Skeletal muscle satellite cell (primary cell): ENCODE measurements at regions not wholly inside any gene's neighbourhood (a gene's known extent, or its start where the extent isn't known, plus 50 kb on each side); places are given as distances from the start of the nearest gene placed in this dataset.
"Not testable (repeated sequence)": the region's sequence is repeated elsewhere in the genome, so short reads cannot be mapped to it uniquely, and the experiment has no call there.

ENCODE experiments used
- H3K27me3 ChIP-seq: 2 replicates; pipeline ENCODE4 v1.7.0; 2013; ENCODE audit warnings: low read length; ENCODE audit not compliant: control insufficient read depth, insufficient read depth
- H3K36me3 ChIP-seq: 2 replicates; pipeline ENCODE4 v1.7.0; 2013; ENCODE audit warnings: mild to moderate bottlenecking, control low read depth, low read length; ENCODE audit not compliant: insufficient read depth
- H3K4me1 ChIP-seq: 2 replicates; pipeline ENCODE4 v1.7.0; 2013; ENCODE audit warnings: low read length; ENCODE audit not compliant: control insufficient read depth, insufficient read depth
- H3K4me2 ChIP-seq: 2 replicates; pipeline ENCODE4 v1.7.0; 2013; ENCODE audit warnings: mild to moderate bottlenecking, low read length
- H3K4me3 ChIP-seq: 2 replicates; pipeline ENCODE4 v1.7.0; 2013; ENCODE audit warnings: low read length
- H3K9ac ChIP-seq: 2 replicates; pipeline ENCODE4 v1.7.0; 2013; ENCODE audit warnings: mild to moderate bottlenecking, low read depth, low read length, moderate library complexity
- H3K9me3 ChIP-seq: replicated peaks from 2 replicates; pipeline ENCODE4 v1.7.0; 2013; ENCODE audit warnings: mild to moderate bottlenecking, control low read depth, low read length

DNA sequence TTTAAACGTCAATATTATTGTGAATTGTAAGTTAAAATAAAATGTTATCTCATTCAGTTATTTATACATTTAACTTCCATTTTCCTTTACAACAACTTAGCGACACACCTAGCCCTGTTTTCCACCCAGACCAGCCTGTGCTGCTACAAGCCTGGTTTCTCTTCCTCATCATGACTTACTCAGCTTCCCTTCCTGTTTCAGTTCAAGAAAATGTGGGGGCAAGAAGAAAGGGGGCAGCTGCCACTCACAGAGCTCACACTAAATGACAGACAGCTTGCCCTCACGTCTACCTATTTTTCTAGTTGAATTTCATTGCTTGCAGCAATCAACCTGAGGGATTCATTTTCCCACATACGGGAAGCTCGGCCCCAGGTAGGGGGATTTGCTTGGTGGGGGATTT lies 496.4 kb downstream of the GOLGA6L6 start:
- not testable (repeated sequence) for H3K9ac ChIP-seq, H3K4me2 ChIP-seq, H3K36me3 ChIP-seq, H3K4me3 ChIP-seq, H3K9me3 ChIP-seq, H3K27me3 ChIP-seq, H3K4me1 ChIP-seq

DNA sequence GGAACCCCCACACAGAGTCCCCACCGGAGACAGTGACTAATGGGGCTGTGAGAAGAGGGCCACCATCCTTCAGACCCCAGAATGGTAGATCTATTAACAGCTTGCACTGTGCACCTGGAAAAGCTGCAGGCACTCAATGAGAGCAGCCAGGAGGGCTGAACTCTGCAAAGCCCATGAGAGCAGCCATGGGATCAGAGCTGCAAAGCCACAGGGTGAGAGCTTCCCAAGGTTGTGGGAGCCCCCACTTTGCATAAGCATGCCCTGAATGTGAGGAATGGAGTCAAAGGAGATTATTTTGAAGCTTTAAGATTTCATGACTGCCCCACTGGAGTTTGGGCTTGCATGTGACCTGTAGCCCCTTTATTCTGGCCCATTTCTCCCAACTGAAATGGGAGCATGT lies 500.9 kb downstream of the GOLGA6L6 start:
- H3K27me3 ChIP-seq, H3K4me3 ChIP-seq, H3K9me3 ChIP-seq, H3K4me2 ChIP-seq, H3K4me1 ChIP-seq, H3K36me3 ChIP-seq, H3K9ac ChIP-seq: not testable (repeated sequence)

DNA sequence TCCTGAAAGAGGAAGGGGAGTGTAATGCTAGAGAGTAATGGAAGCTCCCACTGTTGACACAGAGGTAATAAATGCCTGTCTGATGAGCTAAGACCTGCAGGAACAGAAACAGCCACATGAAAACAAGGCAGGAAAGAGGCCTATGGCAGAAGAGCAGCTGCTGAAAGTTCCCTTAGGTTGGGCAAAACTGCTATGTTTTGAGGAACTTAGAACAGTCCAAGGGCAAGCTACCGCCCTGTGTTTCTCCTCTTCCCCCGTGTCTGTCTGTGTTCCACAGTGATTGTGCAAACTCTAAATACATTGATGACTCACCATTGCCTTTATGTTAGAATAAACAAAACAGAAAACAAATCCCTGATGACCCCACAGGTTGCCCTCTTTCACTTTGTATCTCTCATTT lies 516.6 kb downstream of the GOLGA6L6 start:
- not testable (repeated sequence) for H3K4me2 ChIP-seq, H3K27me3 ChIP-seq, H3K9ac ChIP-seq, H3K4me1 ChIP-seq, H3K9me3 ChIP-seq, H3K36me3 ChIP-seq, H3K4me3 ChIP-seq

DNA sequence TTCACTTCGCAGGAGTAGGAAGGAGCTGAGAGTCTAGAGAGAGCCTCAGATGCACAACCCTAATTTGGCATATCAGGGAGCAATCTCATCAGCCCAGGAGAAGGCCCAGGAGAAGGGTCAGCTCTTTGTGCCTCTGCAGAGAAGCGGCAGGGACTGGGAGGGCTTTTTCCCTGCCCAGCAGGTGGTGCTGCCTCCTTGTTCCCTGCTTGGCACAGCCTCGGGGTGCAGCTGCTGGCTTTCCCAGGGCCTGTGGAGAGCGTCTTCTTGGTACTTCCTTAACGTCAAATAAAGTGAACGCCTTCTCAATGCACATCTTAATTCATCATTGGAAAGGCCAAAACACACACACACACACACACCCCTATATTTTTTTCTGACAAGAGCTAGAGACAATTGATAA lies 519.3 kb downstream of the GOLGA6L6 start:
- not testable (repeated sequence) for H3K4me1 ChIP-seq, H3K9me3 ChIP-seq, H3K27me3 ChIP-seq, H3K4me2 ChIP-seq, H3K36me3 ChIP-seq, H3K9ac ChIP-seq, H3K4me3 ChIP-seq

DNA sequence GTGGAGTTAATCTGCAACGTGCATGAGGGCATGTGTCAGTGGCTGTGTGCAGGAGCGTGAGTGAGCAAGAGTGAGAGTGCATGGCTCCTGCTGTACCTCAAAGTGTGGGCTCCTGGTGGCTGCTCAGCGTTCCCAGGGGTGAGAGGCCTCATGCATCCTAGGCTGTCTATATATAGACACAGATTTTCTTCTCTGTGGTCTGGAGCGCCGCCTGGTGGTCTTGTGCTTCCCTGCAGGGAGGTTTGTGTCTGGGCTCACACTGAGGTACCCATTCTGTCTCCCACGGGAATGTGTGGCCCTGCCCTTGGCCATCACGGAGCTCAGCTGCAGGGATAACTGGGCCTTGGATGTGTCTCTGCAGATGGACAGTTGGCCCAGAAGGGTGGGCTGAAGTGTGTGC lies 520.2 kb downstream of the GOLGA6L6 start:
- H3K9ac ChIP-seq, H3K36me3 ChIP-seq, H3K4me1 ChIP-seq, H3K4me2 ChIP-seq, H3K4me3 ChIP-seq, H3K9me3 ChIP-seq, H3K27me3 ChIP-seq: not testable (repeated sequence)

DNA sequence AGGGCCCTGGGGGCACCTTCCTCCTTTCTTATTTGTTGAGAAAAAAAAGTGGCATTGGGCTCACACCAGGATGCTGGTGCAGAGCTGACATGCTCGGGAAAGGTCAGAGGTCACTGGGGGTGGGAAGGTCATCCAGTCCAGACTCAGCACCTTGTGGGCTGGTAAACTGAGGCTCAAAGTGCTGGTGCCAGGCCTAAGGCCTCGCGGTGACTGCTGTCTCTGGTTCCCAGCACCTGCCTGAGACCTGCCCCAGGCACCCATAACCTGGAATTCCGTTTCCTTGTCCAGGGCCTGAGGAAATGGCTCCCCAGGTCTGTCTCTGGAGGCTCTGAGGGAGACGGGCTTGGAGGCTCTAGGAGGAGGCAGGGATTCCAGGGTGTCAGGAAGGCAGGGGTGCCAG lies 521.0 kb downstream of the GOLGA6L6 start:
- not testable (repeated sequence) for H3K4me1 ChIP-seq, H3K27me3 ChIP-seq, H3K9me3 ChIP-seq, H3K9ac ChIP-seq, H3K36me3 ChIP-seq, H3K4me2 ChIP-seq, H3K4me3 ChIP-seq

DNA sequence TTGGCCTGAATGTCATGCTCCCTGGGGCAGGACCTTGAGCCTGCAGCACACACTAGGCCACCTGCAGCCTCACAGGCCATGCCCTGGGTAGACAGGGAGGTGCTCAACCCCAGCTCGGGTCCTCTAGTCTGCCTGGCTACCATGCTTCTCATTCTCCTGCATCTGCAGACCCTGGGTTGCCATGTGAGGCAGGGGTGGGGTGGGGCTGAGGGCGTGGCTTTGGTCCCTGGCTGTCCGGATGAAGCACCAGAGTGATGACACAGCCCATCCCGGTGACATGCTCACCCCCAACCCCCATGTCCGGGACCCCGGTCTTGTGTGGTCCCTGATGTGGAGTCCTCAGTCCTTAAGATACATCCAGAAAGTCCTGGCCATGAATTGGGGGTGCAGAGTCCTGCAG lies 521.8 kb downstream of the GOLGA6L6 start:
- not testable (repeated sequence) for H3K4me2 ChIP-seq, H3K9ac ChIP-seq, H3K4me3 ChIP-seq, H3K27me3 ChIP-seq, H3K4me1 ChIP-seq, H3K36me3 ChIP-seq, H3K9me3 ChIP-seq

DNA sequence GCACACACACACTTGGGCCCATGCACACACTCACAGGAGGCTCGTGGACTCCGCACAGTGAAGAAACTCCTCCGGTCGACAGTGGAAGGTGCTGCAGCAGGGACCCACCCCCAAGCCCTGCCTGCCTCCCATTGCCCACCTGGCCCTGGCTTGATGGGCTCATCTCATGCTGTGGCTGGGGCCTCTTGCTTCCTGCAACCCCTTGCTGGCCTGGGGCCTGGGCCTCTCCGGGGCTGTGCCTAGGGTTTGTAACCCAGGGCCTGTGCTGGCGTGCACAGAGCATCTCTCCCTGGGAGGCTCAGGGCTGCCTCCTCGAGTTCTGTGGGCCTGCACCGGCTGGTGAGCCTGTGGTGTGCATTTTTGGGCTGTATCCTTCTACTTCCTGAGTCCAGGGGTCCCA lies 524.0 kb downstream of the GOLGA6L6 start:
- not testable (repeated sequence) for H3K4me1 ChIP-seq, H3K4me3 ChIP-seq, H3K36me3 ChIP-seq, H3K9me3 ChIP-seq, H3K27me3 ChIP-seq, H3K4me2 ChIP-seq, H3K9ac ChIP-seq

DNA sequence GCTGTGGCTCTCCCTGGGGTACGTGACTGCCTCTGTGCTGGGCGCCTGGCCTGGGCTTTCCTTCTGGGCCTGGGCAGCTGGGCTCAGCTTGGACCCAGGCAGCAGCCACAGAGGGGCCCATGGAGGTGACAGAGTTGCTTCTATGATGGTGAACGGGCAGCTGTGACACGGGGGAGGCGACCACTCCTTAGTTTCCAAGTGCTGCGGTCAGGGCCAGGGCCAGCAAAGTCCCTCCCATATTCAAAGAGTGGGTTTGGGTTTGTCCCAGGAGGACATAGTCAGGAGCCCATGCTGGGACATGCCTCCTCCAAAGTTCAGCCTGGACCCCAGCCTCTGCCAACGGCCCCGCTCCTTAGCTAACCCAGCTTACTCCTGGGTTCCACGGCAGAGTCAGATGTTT lies 524.7 kb downstream of the GOLGA6L6 start:
- H3K9ac ChIP-seq, H3K4me1 ChIP-seq, H3K9me3 ChIP-seq, H3K4me3 ChIP-seq, H3K4me2 ChIP-seq, H3K36me3 ChIP-seq, H3K27me3 ChIP-seq: not testable (repeated sequence)

DNA sequence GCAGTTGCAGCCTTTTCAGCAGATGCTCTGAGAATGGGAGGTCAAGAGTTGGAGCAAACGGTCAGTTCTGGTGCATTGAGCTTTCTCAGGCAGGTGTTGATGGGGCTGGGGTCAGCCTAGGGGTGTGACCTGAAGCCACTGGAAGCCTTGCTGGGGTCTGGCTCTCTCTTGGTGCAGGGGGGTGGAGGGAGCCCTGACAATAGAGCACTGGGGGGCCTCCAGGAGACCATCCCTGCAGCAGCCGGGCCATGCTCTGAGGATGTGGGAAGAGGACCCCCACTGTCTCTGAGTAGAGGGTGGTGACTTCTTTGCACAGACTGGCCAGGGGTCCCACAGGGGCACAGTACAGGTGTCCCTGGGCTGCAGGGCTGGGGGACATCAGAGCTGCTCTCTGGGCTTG lies 528.8 kb downstream of the GOLGA6L6 start:
- not testable (repeated sequence) for H3K27me3 ChIP-seq, H3K9ac ChIP-seq, H3K36me3 ChIP-seq, H3K4me1 ChIP-seq, H3K4me3 ChIP-seq, H3K4me2 ChIP-seq, H3K9me3 ChIP-seq

DNA sequence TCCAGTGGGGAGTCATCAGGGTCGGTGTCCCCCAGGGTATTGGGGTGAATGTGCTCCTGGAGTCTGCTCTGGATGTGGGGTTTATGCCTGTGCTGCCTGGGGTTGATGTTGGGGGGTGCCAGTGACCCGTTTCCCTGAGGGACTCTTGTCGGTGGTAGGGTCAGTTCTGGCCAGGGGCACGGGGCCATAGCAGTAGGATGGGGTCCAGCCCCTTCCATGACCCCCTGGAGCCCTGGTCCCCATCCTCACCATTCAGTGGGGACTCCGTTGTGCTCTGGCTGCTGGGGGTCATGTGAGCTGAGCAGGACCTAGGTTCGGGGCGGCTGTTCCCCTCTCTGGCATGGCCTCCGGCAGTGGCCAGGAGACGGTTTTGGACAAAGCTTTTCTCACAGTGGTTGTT lies 530.8 kb downstream of the GOLGA6L6 start:
- H3K4me2 ChIP-seq, H3K36me3 ChIP-seq, H3K9ac ChIP-seq, H3K27me3 ChIP-seq, H3K4me3 ChIP-seq, H3K9me3 ChIP-seq, H3K4me1 ChIP-seq: not testable (repeated sequence)

DNA sequence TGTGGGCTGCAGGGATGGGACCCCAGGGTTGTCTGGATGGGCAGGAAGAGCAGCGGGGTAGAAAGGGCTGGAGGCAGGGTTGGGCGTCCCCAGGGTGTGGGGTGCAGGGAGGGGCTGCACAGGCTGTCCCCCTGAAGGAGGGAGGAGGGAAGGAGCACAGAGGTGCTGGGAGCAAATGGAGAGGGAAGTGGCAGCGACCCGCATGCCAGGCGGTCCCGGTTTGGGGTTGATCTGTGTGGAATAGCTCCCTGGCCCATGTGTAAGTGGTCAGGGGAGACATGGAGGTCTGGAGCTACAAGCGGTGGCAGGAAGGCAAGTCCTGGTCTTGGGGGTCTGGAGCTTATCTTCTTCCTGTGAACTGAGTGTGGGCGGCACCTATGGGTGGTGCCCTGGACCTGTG lies 532.0 kb downstream of the GOLGA6L6 start:
- H3K4me2 ChIP-seq, H3K4me1 ChIP-seq, H3K27me3 ChIP-seq, H3K9ac ChIP-seq, H3K9me3 ChIP-seq, H3K4me3 ChIP-seq, H3K36me3 ChIP-seq: not testable (repeated sequence)

DNA sequence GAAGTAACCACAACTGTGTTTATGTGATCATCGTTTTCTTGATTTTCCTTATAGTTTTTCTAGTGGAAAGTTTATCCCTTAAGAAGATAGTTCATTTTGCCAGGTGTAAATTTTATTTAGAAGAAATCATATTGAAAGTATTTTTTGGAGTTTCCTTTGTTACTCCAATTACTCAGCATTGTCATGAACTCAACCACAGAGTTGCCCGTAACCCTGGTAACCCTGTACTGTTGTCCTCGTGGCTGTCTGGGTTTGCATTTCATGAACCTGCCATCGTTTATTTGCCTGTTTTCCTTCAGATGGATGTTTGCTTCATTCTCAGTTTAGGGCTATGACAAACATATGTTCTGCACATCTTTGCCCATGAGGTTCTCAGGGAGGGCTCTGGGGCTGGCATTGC lies 534.3 kb downstream of the GOLGA6L6 start:
- H3K4me2 ChIP-seq, H3K9me3 ChIP-seq, H3K36me3 ChIP-seq, H3K9ac ChIP-seq, H3K4me1 ChIP-seq, H3K27me3 ChIP-seq, H3K4me3 ChIP-seq: not testable (repeated sequence)
